ENCODE measurements at regions not wholly inside any gene's neighbourhood (a gene's known extent, or its start where the extent isn't known, plus 50 kb on each side); places are given as distances from the start of the nearest gene placed in this dataset.

- no peak for DNase-seq (ENCODE audit: low read depth, low spot score)
- TF ChIP-seq SUZ12 (IDR thresholded peaks at IDR 0.05; ENCODE audit: extremely low read depth, insufficient read depth, insufficient read length) = no peak
- TF ChIP-seq ZNF274 (IDR thresholded peaks at IDR 0.05; ENCODE audit: low read depth, low read length) = no peak
- TF ChIP-seq YY1 (IDR thresholded peaks at IDR 0.05; ENCODE audit: insufficient read depth, insufficient read length) = no peak
- H3K36me3 ChIP-seq (ENCODE audit: insufficient read depth, insufficient read length, low read length) = no peaks in the 10 kb centered on the region
- H3K4me3 ChIP-seq (ENCODE audit: insufficient read length, low read depth) = no peak overlapping the region
- H3K9me3 ChIP-seq (ENCODE audit: insufficient read depth, low read length) = no peaks in the 10 kb centered on the region
- no peaks in the 10 kb centered on the region for H3K27me3 ChIP-seq (ENCODE audit: insufficient read depth, insufficient read length)
- no peak overlapping the region for H3K9ac ChIP-seq (ENCODE audit: insufficient read length, low read depth)
- H3K4me1 ChIP-seq (ENCODE audit: insufficient read depth, insufficient read length) = no peaks in the 10 kb centered on the region
Measured at GRCh38 chr17:53996890-53997289, 174.2 kb downstream of the KIF2B start.

GRCh38 chr17:54007855-54008254 lies 185.1 kb downstream of the KIF2B start:
- no peaks in the 10 kb centered on the region for H3K4me1 ChIP-seq (ENCODE audit: insufficient read depth, insufficient read length)
- TF ChIP-seq ZNF274 (IDR thresholded peaks at IDR 0.05; ENCODE audit: low read depth, low read length) = no peak
- TF ChIP-seq YY1 (IDR thresholded peaks at IDR 0.05; ENCODE audit: insufficient read depth, insufficient read length) = no peak
- no peak for TF ChIP-seq SUZ12 (IDR thresholded peaks at IDR 0.05; ENCODE audit: extremely low read depth, insufficient read depth, insufficient read length)
- no peak overlapping the region for H3K9ac ChIP-seq (ENCODE audit: insufficient read length, low read depth)
- no peaks in the 10 kb centered on the region for H3K36me3 ChIP-seq (ENCODE audit: insufficient read depth, insufficient read length, low read length)
- H3K9me3 ChIP-seq (ENCODE audit: insufficient read depth, low read length) = no peaks in the 10 kb centered on the region
- no peak for DNase-seq (ENCODE audit: low read depth, low spot score)
- H3K4me3 ChIP-seq (ENCODE audit: insufficient read length, low read depth) = no peak overlapping the region
- H3K27me3 ChIP-seq (ENCODE audit: insufficient read depth, insufficient read length) = no peaks in the 10 kb centered on the region

- H3K9me3 ChIP-seq (ENCODE audit: insufficient read depth, low read length) = no peaks in the 10 kb centered on the region
- no peaks in the 10 kb centered on the region for H3K27me3 ChIP-seq (ENCODE audit: insufficient read depth, insufficient read length)
- TF ChIP-seq SUZ12 (IDR thresholded peaks at IDR 0.05; ENCODE audit: extremely low read depth, insufficient read depth, insufficient read length) (no peak), ZNF274 (IDR thresholded peaks at IDR 0.05; ENCODE audit: low read depth, low read length) (no peak), YY1 (IDR thresholded peaks at IDR 0.05; ENCODE audit: insufficient read depth, insufficient read length) (no peak)
- H3K36me3 ChIP-seq (ENCODE audit: insufficient read depth, insufficient read length, low read length) = no peaks in the 10 kb centered on the region
- H3K9ac ChIP-seq (ENCODE audit: insufficient read length, low read depth) = no peak overlapping the region
- no peak overlapping the region for H3K4me3 ChIP-seq (ENCODE audit: insufficient read length, low read depth)
- no peak for DNase-seq (ENCODE audit: low read depth, low spot score)
- no peaks in the 10 kb centered on the region for H3K4me1 ChIP-seq (ENCODE audit: insufficient read depth, insufficient read length)
Measured at GRCh38 chr17:54009502-54009901, 186.8 kb downstream of the KIF2B start.

- H3K27me3 ChIP-seq (ENCODE audit: insufficient read depth, insufficient read length) = no peaks in the 10 kb centered on the region
- TF ChIP-seq YY1 (IDR thresholded peaks at IDR 0.05; ENCODE audit: insufficient read depth, insufficient read length) (no peak), ZNF274 (IDR thresholded peaks at IDR 0.05; ENCODE audit: low read depth, low read length) (no peak), SUZ12 (IDR thresholded peaks at IDR 0.05; ENCODE audit: extremely low read depth, insufficient read depth, insufficient read length) (no peak)
- H3K4me3 ChIP-seq (ENCODE audit: insufficient read length, low read depth) = no peak overlapping the region
- no peaks in the 10 kb centered on the region for H3K9me3 ChIP-seq (ENCODE audit: insufficient read depth, low read length)
- H3K9ac ChIP-seq (ENCODE audit: insufficient read length, low read depth) = no peak overlapping the region
- no peaks in the 10 kb centered on the region for H3K36me3 ChIP-seq (ENCODE audit: insufficient read depth, insufficient read length, low read length)
- no peak for DNase-seq (ENCODE audit: low read depth, low spot score)
- H3K4me1 ChIP-seq (ENCODE audit: insufficient read depth, insufficient read length) = no peaks in the 10 kb centered on the region
Measured at GRCh38 chr17:54013072-54013471, 190.3 kb downstream of the KIF2B start.

- no peak overlapping the region for H3K9ac ChIP-seq (ENCODE audit: insufficient read length, low read depth)
- H3K36me3 ChIP-seq (ENCODE audit: insufficient read depth, insufficient read length, low read length) = no peaks in the 10 kb centered on the region
- H3K9me3 ChIP-seq (ENCODE audit: insufficient read depth, low read length) = no peaks in the 10 kb centered on the region
- TF ChIP-seq SUZ12 (IDR thresholded peaks at IDR 0.05; ENCODE audit: extremely low read depth, insufficient read depth, insufficient read length) (no peak), YY1 (IDR thresholded peaks at IDR 0.05; ENCODE audit: insufficient read depth, insufficient read length) (no peak), ZNF274 (IDR thresholded peaks at IDR 0.05; ENCODE audit: low read depth, low read length) (no peak)
- DNase-seq (ENCODE audit: low read depth, low spot score) = no peak
- H3K4me1 ChIP-seq (ENCODE audit: insufficient read depth, insufficient read length) = no peaks in the 10 kb centered on the region
- H3K27me3 ChIP-seq (ENCODE audit: insufficient read depth, insufficient read length) = no peaks in the 10 kb centered on the region
- H3K4me3 ChIP-seq (ENCODE audit: insufficient read length, low read depth) = no peak overlapping the region
Measured at GRCh38 chr17:54015734-54016133, 193.0 kb downstream of the KIF2B start.

- TF ChIP-seq SUZ12 (IDR thresholded peaks at IDR 0.05; ENCODE audit: extremely low read depth, insufficient read depth, insufficient read length) (no peak), ZNF274 (IDR thresholded peaks at IDR 0.05; ENCODE audit: low read depth, low read length) (no peak), YY1 (IDR thresholded peaks at IDR 0.05; ENCODE audit: insufficient read depth, insufficient read length) (no peak)
- Histone ChIP-seq H3K9me3 (ENCODE audit: insufficient read depth, low read length) (no peaks in the 10 kb centered on the region), H3K27me3 (ENCODE audit: insufficient read depth, insufficient read length) (no peaks in the 10 kb centered on the region), H3K9ac (ENCODE audit: insufficient read length, low read depth) (no peak overlapping the region), H3K4me1 (ENCODE audit: insufficient read depth, insufficient read length) (no peaks in the 10 kb centered on the region), H3K36me3 (ENCODE audit: insufficient read depth, insufficient read length, low read length) (no peaks in the 10 kb centered on the region), H3K4me3 (ENCODE audit: insufficient read length, low read depth) (no peak overlapping the region)
- DNase-seq (ENCODE audit: low read depth, low spot score) = no peak
Measured at GRCh38 chr17:54021418-54021817, 198.7 kb downstream of the KIF2B start.

- TF ChIP-seq ZNF274 (IDR thresholded peaks at IDR 0.05; ENCODE audit: low read depth, low read length) = no peak
- TF ChIP-seq YY1 (IDR thresholded peaks at IDR 0.05; ENCODE audit: insufficient read depth, insufficient read length) = no peak
- no peak for TF ChIP-seq SUZ12 (IDR thresholded peaks at IDR 0.05; ENCODE audit: extremely low read depth, insufficient read depth, insufficient read length)
- Histone ChIP-seq H3K4me1 (ENCODE audit: insufficient read depth, insufficient read length) (no peaks in the 10 kb centered on the region), H3K4me3 (ENCODE audit: insufficient read length, low read depth) (no peak overlapping the region), H3K27me3 (ENCODE audit: insufficient read depth, insufficient read length) (no peaks in the 10 kb centered on the region), H3K9ac (ENCODE audit: insufficient read length, low read depth) (no peak overlapping the region), H3K36me3 (ENCODE audit: insufficient read depth, insufficient read length, low read length) (no peaks in the 10 kb centered on the region), H3K9me3 (ENCODE audit: insufficient read depth, low read length) (no peaks in the 10 kb centered on the region)
- DNase-seq (ENCODE audit: low read depth, low spot score) = no peak
Measured at GRCh38 chr17:54028986-54029580, 206.4 kb downstream of the KIF2B start.
